ENCODE measurements at regions not wholly inside any gene's neighbourhood (a gene's known extent, or its start where the extent isn't known, plus 50 kb on each side); places are given as distances from the start of the nearest gene placed in this dataset.

DNA sequence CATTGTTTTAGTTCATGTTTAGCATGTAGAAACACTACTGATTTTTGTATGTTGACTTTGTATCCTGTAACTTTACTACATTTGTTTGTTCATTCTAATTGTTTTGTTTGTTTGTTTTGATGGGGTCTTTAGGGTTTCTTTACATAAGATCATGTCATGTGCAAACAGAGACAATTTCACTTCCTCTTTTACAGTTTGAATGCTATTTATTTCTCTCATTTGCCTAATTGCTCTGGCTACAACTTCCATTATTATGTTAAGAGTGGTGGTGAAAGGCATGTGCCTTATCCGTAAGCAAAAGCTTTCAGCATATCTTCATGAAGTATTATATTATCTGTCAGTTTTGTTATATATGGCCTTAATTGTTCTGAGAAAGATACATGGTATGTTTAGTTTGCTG lies 571.1 kb downstream of the PCDH7 start:
- TF ChIP-seq, protein P1, sequence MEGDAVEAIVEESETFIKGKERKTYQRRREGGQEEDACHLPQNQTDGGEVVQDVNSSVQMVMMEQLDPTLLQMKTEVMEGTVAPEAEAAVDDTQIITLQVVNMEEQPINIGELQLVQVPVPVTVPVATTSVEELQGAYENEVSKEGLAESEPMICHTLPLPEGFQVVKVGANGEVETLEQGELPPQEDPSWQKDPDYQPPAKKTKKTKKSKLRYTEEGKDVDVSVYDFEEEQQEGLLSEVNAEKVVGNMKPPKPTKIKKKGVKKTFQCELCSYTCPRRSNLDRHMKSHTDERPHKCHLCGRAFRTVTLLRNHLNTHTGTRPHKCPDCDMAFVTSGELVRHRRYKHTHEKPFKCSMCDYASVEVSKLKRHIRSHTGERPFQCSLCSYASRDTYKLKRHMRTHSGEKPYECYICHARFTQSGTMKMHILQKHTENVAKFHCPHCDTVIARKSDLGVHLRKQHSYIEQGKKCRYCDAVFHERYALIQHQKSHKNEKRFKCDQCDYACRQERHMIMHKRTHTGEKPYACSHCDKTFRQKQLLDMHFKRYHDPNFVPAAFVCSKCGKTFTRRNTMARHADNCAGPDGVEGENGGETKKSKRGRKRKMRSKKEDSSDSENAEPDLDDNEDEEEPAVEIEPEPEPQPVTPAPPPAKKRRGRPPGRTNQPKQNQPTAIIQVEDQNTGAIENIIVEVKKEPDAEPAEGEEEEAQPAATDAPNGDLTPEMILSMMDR (IDR thresholded peaks at IDR 0.05; ENCODE audit: low read depth, low read length) = no peak
- DNase-seq (ENCODE audit: low read depth, low spot score) = no peak
- in situ Hi-C loops (cut with HindIII; ENCODE audit: low sequenced_read_pairs) = no loop called here
- no peak overlapping the region for H3K4me3 ChIP-seq (ENCODE audit: low read depth, low read length)

DNA sequence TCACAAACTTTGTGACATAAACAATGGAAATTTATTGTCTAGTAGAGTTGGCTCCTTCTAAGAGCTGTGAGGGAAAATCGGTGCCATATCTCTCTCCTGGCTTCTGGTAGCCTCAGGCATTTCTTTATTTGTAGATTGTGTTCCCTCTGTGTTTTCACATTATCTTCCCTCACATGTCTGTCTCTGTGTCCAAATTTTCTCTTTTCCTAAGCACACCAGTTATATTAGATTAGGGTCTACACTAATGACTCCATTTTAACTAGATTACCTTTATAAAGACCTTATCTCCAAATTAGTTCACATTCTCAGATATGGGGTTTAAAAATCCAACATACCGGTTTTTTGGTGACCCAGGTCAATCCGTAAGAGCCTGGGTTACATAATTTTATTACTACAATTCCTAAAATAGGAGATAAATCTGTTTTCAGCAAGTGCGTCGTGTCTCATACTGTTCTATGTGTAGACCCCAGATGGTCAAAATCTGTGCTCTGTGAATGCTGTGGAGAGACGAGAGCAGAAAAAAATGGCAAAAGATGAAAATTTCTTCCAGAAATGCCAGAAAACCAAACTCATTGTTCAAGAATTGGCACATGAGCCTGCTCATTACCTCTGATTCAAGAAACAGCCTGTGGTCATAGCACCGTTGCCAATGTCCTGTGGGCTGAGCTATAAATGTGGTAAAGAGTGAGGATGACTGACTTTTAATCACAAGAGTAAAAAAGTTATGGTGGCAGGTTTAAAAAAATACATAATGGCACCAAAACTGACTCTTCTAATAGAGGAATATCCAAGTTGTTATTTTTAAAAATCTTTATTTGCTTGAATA lies 574.7 kb downstream of the PCDH7 start:
- in situ Hi-C loops (cut with HindIII; ENCODE audit: low sequenced_read_pairs) = no loop called here
- TF ChIP-seq, protein P1 (IDR thresholded peaks at IDR 0.05; ENCODE audit: low read depth, low read length) = no peak
- no peak overlapping the region for H3K4me3 ChIP-seq (ENCODE audit: low read depth, low read length)
- peak; percentile 49 for DNase-seq (ENCODE audit: low read depth, low spot score)

DNA sequence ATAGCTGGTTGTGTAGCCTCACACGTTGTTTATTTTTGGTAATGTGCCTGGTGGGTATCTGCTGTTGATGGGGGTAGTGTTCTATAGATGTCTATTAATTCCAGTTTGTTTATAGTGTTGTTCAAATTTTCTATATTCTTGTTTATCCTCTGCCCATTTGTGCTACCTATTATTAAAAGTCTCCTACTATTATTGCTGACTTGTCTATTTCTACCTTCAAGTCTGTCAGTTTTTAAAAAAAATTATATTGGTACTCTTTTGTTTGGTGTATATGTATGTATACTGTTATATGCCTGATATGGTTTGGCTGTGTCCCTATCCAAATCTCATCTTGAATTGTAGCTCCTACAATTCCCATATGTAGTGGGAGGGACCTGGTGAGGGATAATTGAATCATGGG lies 578.6 kb downstream of the PCDH7 start:
- TF ChIP-seq, protein P1 (IDR thresholded peaks at IDR 0.05; ENCODE audit: low read depth, low read length) = no peak
- no peak for DNase-seq (ENCODE audit: low read depth, low spot score)
- in situ Hi-C loops (cut with HindIII; ENCODE audit: low sequenced_read_pairs) = no loop called here
- no peak overlapping the region for H3K4me3 ChIP-seq (ENCODE audit: low read depth, low read length)

DNA sequence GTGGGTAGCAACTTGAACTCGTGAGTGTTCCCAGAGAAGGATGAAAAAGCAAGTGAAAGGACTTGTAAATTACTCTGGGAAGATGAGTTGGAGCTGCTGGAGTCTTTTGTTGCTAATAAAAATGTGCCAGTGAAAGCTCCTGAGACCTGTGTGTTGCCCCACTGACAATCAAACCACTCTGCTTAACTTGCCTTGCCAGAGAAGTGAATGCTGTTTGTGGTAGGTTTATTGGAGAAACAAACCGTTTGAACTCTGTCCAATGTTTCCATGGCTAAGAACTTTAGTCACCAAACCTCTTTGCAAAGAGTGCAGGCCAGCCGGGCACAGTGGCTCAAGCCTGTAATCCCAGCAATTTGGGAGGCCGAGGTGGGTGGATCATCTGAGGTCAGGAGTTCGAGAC lies 586.9 kb downstream of the PCDH7 start:
- TF ChIP-seq, protein P1 (IDR thresholded peaks at IDR 0.05; ENCODE audit: low read depth, low read length) = no peak
- peak; percentile 7 for DNase-seq (ENCODE audit: low read depth, low spot score)
- in situ Hi-C loops (cut with HindIII; ENCODE audit: low sequenced_read_pairs) = no loop called here
- no peak overlapping the region for H3K4me3 ChIP-seq (ENCODE audit: low read depth, low read length)

GRCh38 chr4:31324814-31325213 lies 604.6 kb downstream of the PCDH7 start:
- in situ Hi-C loops (cut with HindIII; ENCODE audit: low sequenced_read_pairs) = no loop called here
- TF ChIP-seq, protein P1 (IDR thresholded peaks at IDR 0.05; ENCODE audit: low read depth, low read length) = no peak
- H3K4me3 ChIP-seq (ENCODE audit: low read depth, low read length) = no peak overlapping the region
- DNase-seq (ENCODE audit: low read depth, low spot score) = no peak

DNA sequence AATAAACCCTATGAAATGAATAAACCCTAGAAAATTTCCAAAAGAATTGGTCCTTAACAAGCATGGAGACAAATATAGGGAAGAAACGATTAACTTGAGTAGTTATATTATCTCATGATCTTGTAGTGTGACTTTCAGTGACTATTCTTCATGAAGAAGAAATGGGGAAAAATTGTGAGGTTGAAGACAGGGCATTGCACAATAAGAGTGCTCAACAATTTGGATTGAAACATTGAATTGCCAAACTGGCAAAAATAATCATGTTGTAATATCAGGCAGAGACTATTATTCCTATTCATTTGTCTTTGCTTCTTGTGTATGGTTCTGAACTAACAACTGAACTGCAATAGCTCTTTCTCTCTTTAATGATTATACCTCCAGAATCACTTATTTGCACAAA lies 605.1 kb downstream of the PCDH7 start:
- TF ChIP-seq, protein P1 (IDR thresholded peaks at IDR 0.05; ENCODE audit: low read depth, low read length) = no peak
- in situ Hi-C loops (cut with HindIII; ENCODE audit: low sequenced_read_pairs) = no loop called here
- DNase-seq (ENCODE audit: low read depth, low spot score) = no peak
- H3K4me3 ChIP-seq (ENCODE audit: low read depth, low read length) = no peak overlapping the region

Data from astrocyte of the spinal cord (primary cell).